NCI-H2227 (cell line): ENCODE measurements at regions not wholly inside any gene's neighbourhood (a gene's known extent, or its start where the extent isn't known, plus 50 kb on each side); places are given as distances from the start of the nearest gene placed in this dataset.

Experiments used
- DNase-seq: peaks from one replicate; lab custom pipeline; 2025; ENCODE audit not compliant: unreplicated experiment; lab: John Stamatoyannopoulos, UW

- no peak for DNase-seq
Measured at GRCh38 chr4:41426539-41426938, 111.4 kb upstream of the LIMCH1 start.

- no peak for DNase-seq
Measured at GRCh38 chr4:41427306-41427882, 110.6 kb upstream of the LIMCH1 start.

GRCh38 chr4:41427931-41428600 is 109.9 kb upstream of the LIMCH1 start:
- DNase-seq, result no peak

GRCh38 chr4:41428601-41429279 is 109.2 kb upstream of the LIMCH1 start:
- no peak for DNase-seq

- no peak for DNase-seq
Measured at GRCh38 chr4:41429280-41429669, 108.7 kb upstream of the LIMCH1 start.

- no peak for DNase-seq
Measured at GRCh38 chr4:41430792-41431191, 107.2 kb upstream of the LIMCH1 start.

- DNase-seq, result no peak
Measured at GRCh38 chr4:41431276-41431675, 106.7 kb upstream of the LIMCH1 start.

GRCh38 chr4:41432219-41432618 is 105.7 kb upstream of the LIMCH1 start:
- DNase-seq, result no peak

GRCh38 chr4:41432881-41433280 is 105.1 kb upstream of the LIMCH1 start:
- DNase-seq, result no peak

GRCh38 chr4:41433361-41433760 is 104.6 kb upstream of the LIMCH1 start:
- no peak for DNase-seq

- DNase-seq, result no peak
Measured at GRCh38 chr4:41435510-41435909, 102.4 kb upstream of the LIMCH1 start.

- DNase-seq, result no peak
Measured at GRCh38 chr4:41436419-41436818, 101.5 kb upstream of the LIMCH1 start.

- no peak for DNase-seq
Measured at GRCh38 chr4:41437111-41437536, 100.8 kb upstream of the LIMCH1 start.

- DNase-seq, result no peak
Measured at GRCh38 chr4:41438931-41439297, 99.0 kb upstream of the LIMCH1 start.

GRCh38 chr4:41442810-41443209 is 95.1 kb upstream of the LIMCH1 start:
- DNase-seq, result no peak

- no peak for DNase-seq
Measured at GRCh38 chr4:41443340-41444079, 94.4 kb upstream of the LIMCH1 start.

GRCh38 chr4:41446391-41446790 is 91.6 kb upstream of the LIMCH1 start:
- no peak for DNase-seq

GRCh38 chr4:41446981-41447725 is 90.8 kb upstream of the LIMCH1 start:
- no peak for DNase-seq

GRCh38 chr4:41448934-41449333 is 89.0 kb upstream of the LIMCH1 start:
- DNase-seq, result no peak

- DNase-seq, result no peak
Measured at GRCh38 chr4:41451961-41452360, 86.0 kb upstream of the LIMCH1 start.
